Esophagus squamous epithelium (tissue), 5 donors: ENCODE measurements at regions not wholly inside any gene's neighbourhood (a gene's known extent, or its start where the extent isn't known, plus 50 kb on each side); places are given as distances from the start of the nearest gene placed in this dataset.

Experiments used
- DNase-seq: peaks from one replicate; lab custom pipeline; 2025; lab: John Stamatoyannopoulos, UW
- H3K27ac ChIP-seq, 4 donors: fragments of 200-600 bp; sonication (generic); one replicate each; pipeline ENCODE4 v1.5.1; 2016 to 2019; ENCODE audit warnings: mild to moderate bottlenecking in 1 of 4
- H3K27me3 ChIP-seq, 4 donors: fragments of 200-600 bp; sonication (generic); 1 replicate in 3 of 4; 2 replicates in 1 of 4; pipeline versions ENCODE4 v1.5.1 to v1.6.0; 2017 to 2021; ENCODE audit warnings: antibody characterized with exemption in 1 of 4
- H3K36me3 ChIP-seq, 3 donors: fragments of 200-600 bp; sonication (generic); one replicate each; pipeline ENCODE4 v1.5.1; 2016 to 2019
- H3K4me1 ChIP-seq, 3 donors: fragments of 200-600 bp; sonication (generic); one replicate each; pipeline ENCODE4 v1.5.1; 2017 to 2019
- H3K4me3 ChIP-seq, 4 donors: fragments of 200-600 bp; sonication (generic); 1 replicate in 3 of 4; 2 replicates in 1 of 4; pipeline ENCODE4 v1.5.1; 2016 to 2019; ENCODE audit warnings: mild to moderate bottlenecking in 2 of 4, moderate library complexity in 1 of 4
- H3K9me3 ChIP-seq, 3 donors: fragments of 200-600 bp; sonication (generic); one replicate each; pipeline ENCODE4 v1.5.1; 2016 to 2019
- POLR2A ChIP-seq, 4 donors: fragments of 450-650 bp; IDR thresholded peaks; one replicate each; pipeline ENCODE4 v1.6.1; 2017; ENCODE audit warnings: antibody characterized with exemption in 4 of 4, mild to moderate bottlenecking in 4 of 4, moderate library complexity in 3 of 4
- WGBS, 2 donors: methylation state at CpG; one replicate each; pipeline ENCODE4 v1.1.5; 2018; 5-methylcytosine and 5-hydroxymethylcytosine counted together
- intact Hi-C: fragments of 100-400 bp; cut with DNase I; formaldehyde crosslinking; loops from one replicate; pipeline ENCODE4 v1.15.0; 2022
- TF ChIP-seq, protein P1 (sequence below), 6 experiments: fragments of 450-650 bp in 4 of 6; fragments of 200-600 bp in 2 of 6; sonication (generic) in 2 of 6; IDR thresholded peaks; one replicate each; pipeline ENCODE4 v1.5.1; 2016 to 2019; ENCODE audit warnings: antibody characterized with exemption in 6 of 6, mild to moderate bottlenecking in 4 of 6, moderate library complexity in 4 of 6
- donor health status: DM: yes; HTN: yes; CAD: no.

GRCh38 chr12:5203720-5204119 is 160.0 kb downstream of the KCNA5 start:
- no peak overlapping the region for H3K27ac ChIP-seq
- intact Hi-C loops, result no loop called here
- DNase-seq, result no peak
- H3K4me1 ChIP-seq, result no peaks in the 10 kb centered on the region
- peaks cover 0 to 18% (median 0%) of the 10 kb centered on the region in 4 donors for H3K27me3 ChIP-seq
- WGBS, 2 donors, result 56 to 86% methylated on average over 4 of the region's 4 CpGs
- H3K4me3 ChIP-seq, result no peak overlapping the region
- H3K36me3 ChIP-seq, result no peaks in the 10 kb centered on the region
- no peak for TF ChIP-seq POLR2A (IDR thresholded peaks at IDR 0.05)
- TF ChIP-seq, protein P1, sequence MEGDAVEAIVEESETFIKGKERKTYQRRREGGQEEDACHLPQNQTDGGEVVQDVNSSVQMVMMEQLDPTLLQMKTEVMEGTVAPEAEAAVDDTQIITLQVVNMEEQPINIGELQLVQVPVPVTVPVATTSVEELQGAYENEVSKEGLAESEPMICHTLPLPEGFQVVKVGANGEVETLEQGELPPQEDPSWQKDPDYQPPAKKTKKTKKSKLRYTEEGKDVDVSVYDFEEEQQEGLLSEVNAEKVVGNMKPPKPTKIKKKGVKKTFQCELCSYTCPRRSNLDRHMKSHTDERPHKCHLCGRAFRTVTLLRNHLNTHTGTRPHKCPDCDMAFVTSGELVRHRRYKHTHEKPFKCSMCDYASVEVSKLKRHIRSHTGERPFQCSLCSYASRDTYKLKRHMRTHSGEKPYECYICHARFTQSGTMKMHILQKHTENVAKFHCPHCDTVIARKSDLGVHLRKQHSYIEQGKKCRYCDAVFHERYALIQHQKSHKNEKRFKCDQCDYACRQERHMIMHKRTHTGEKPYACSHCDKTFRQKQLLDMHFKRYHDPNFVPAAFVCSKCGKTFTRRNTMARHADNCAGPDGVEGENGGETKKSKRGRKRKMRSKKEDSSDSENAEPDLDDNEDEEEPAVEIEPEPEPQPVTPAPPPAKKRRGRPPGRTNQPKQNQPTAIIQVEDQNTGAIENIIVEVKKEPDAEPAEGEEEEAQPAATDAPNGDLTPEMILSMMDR (IDR thresholded peaks at IDR 0.05), result no peak
- no peaks in the 10 kb centered on the region for H3K9me3 ChIP-seq

GRCh38 chr12:5204271-5204670 is 160.6 kb downstream of the KCNA5 start:
- no peaks in the 10 kb centered on the region for H3K36me3 ChIP-seq
- intact Hi-C loops, result no loop called here
- no peaks in the 10 kb centered on the region for H3K4me1 ChIP-seq
- 61 to 74% methylated on average over 4 of the region's 4 CpGs for WGBS, 2 donors
- H3K9me3 ChIP-seq, result no peaks in the 10 kb centered on the region
- no peak for DNase-seq
- TF ChIP-seq POLR2A (IDR thresholded peaks at IDR 0.05), result no peak
- TF ChIP-seq, protein P1 (IDR thresholded peaks at IDR 0.05), result no peak
- no peak overlapping the region for H3K27ac ChIP-seq
- H3K27me3 ChIP-seq, result peaks cover 0 to 17% (median 0%) of the 10 kb centered on the region in 4 donors
- H3K4me3 ChIP-seq, result no peak overlapping the region

DNA sequence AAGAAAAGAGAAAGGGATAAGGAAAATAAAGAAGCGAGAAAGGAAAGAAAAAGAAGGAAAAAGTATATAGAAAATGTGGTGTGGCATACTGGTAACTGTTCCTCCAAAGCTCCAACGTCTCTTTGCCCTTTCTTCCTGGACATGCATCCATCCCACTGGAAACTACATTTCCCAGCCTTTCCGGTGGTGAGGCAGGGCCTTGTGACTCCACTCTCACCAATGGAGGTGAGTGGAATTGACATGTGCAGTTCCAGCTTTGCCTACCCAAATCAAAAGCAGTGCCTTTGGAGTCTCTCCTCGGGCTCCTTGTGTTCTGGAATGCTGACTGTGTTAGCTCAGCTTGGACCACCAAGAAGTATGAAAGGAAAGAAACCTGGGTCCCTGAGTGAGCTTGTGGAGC is 161.2 kb downstream of the KCNA5 start:
- Histone ChIP-seq H3K27ac (no peak overlapping the region), H3K9me3 (no peaks in the 10 kb centered on the region), H3K4me3 (no peak overlapping the region), H3K36me3 (no peaks in the 10 kb centered on the region), H3K4me1 (no peaks in the 10 kb centered on the region), H3K27me3 (peaks cover 0 to 12% (median 0%) of the 10 kb centered on the region in 4 donors)
- no peak for DNase-seq
- 79 to 84% methylated on average over 3 to 4 of the region's 4 CpGs for WGBS, 2 donors
- intact Hi-C loops, result no loop called here
- no peak for TF ChIP-seq POLR2A (IDR thresholded peaks at IDR 0.05)
- TF ChIP-seq, protein P1 (IDR thresholded peaks at IDR 0.05), result no peak

DNA sequence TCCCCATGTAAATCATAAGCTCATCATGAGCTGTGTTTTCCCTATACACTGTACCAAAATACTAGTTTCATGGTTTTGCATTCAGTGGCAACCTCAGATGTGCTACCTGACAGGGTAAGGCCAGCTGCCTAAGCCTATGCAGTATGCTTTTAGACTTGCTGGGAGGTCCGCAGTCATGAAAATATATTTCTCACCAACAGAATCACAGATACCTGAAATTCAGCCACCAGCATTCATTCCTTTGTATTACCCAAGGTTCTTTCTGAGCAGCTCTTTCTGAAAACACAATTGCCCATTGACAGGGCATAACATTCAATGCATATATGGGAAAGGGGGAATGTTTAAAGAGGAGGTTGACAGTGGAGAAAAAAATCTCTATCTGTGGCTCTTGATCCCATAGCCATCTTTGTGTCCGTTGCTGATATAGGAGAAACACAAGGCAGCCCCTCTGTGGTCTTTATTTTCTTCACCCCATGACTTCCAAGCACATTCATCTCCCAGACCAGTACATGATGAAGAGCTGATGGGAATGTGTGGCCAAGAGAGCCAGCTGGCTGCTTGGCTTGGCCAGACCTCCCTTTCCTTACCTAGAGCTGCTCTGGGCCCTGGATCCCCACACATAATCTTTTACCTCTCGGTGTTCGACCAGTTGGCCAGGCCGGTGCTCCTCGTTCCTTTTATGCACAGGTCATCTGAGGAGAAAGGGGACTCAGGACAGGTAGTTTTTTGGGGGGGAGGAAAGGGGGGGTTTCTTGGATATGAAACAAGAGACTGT is 162.9 kb downstream of the KCNA5 start:
- Histone ChIP-seq H3K9me3 (no peaks in the 10 kb centered on the region), H3K36me3 (no peaks in the 10 kb centered on the region), H3K4me1 (no peaks in the 10 kb centered on the region), H3K27me3 (peaks cover 0 to 3% (median 0%) of the 10 kb centered on the region in 4 donors), H3K4me3 (no peak overlapping the region), H3K27ac (no peak overlapping the region)
- WGBS, 2 donors, result 76 to 84% methylated on average over 5 of the region's 6 CpGs
- TF ChIP-seq, protein P1 (IDR thresholded peaks at IDR 0.05), result no peak
- TF ChIP-seq POLR2A (IDR thresholded peaks at IDR 0.05), result no peak
- intact Hi-C loops, result no loop called here
- DNase-seq, result no peak

GRCh38 chr12:5210179-5210922 is 166.7 kb downstream of the KCNA5 start:
- TF ChIP-seq, protein P1 (IDR thresholded peaks at IDR 0.05), result no peak
- no peak for TF ChIP-seq POLR2A (IDR thresholded peaks at IDR 0.05)

More at GRCh38 chr12:5210179-5210922, 166.7 kb downstream of the KCNA5 start:
- peaks cover 0 to 3% (median 0%) of the 10 kb centered on the region in 4 donors for H3K27me3 ChIP-seq
- intact Hi-C loops, result no loop called here
- no peaks in the 10 kb centered on the region for H3K36me3 ChIP-seq
- H3K4me3 ChIP-seq, result no peak overlapping the region
- no peak overlapping the region for H3K27ac ChIP-seq
- H3K9me3 ChIP-seq, result no peaks in the 10 kb centered on the region
- no peaks in the 10 kb centered on the region for H3K4me1 ChIP-seq
- 80 to 90% methylated on average over 6 to 11 of the region's 11 CpGs for WGBS, 2 donors
- DNase-seq, result no peak
